ENCODE measurements at regions not wholly inside any gene's neighbourhood (a gene's known extent, or its start where the extent isn't known, plus 50 kb on each side); places are given as distances from the start of the nearest gene placed in this dataset.
A peak's percentile ranks its signal among the peaks of the same experiment; 100 is the strongest.

GRCh38 chr6:76788155-76788554 lies 675.1 kb downstream of the HTR1B start:
- FAIRE-seq = no peak
- intact Hi-C loops (cut with micrococcal nuclease; ENCODE audit: unreplicated experiment) = no loop called here
- H4K20me1 ChIP-seq (ENCODE audit: insufficient read depth, low read length) = no peaks in the 10 kb centered on the region

More at GRCh38 chr6:76788155-76788554, 675.1 kb downstream of the HTR1B start:
- peaks cover 12% of the 10 kb centered on the region; the same call in 1 of the 2 replicates for H3K9me3 ChIP-seq (ENCODE audit: low read length)
- no peaks in the 10 kb centered on the region for H3K27me3 ChIP-seq (ENCODE audit: control insufficient read depth in 1 of 2, insufficient read depth in 2 of 2, low read length in 2 of 2)
- no TSS peak for BruUV-seq (replicated peaks)
- ChIA-PET POLR2A (no interaction called here), CTCF (ENCODE audit: low intra/inter-chr PET ratio, low total read pairs) (no interaction called here)
- H3K27ac ChIP-seq (ENCODE audit: extremely low read length, insufficient read depth, low read length) = no peak overlapping the region
- no peak for TF ChIP-seq SPEN (CRISPR knock-in tag; IDR thresholded peaks at IDR 0.05; ENCODE audit: low read depth)
- no peak for TF ChIP-seq ZFP36L2 (CRISPR knock-in tag; IDR thresholded peaks at IDR 0.05)
- TF ChIP-seq NR1H2 (CRISPR knock-in tag; IDR thresholded peaks at IDR 0.05; ENCODE audit: borderline replicate concordance, low read depth) = no peak
- TF ChIP-seq PHF8 (CRISPR knock-in tag; IDR thresholded peaks at IDR 0.05) = no peak
- TF ChIP-seq GZF1 (CRISPR knock-in tag; IDR thresholded peaks at IDR 0.05) = no peak
- no peak for TF ChIP-seq HNF4G (IDR thresholded peaks at IDR 0.05; ENCODE audit: borderline replicate concordance, low read depth, low read length)
- no peak for TF ChIP-seq HNF4G (CRISPR knock-in tag; IDR thresholded peaks at IDR 0.05; ENCODE audit: borderline replicate concordance, low read depth)
- no peak for TF ChIP-seq ZSCAN21 (CRISPR knock-in tag; IDR thresholded peaks at IDR 0.05; ENCODE audit: borderline replicate concordance)
- TF ChIP-seq RELA (CRISPR knock-in tag; IDR thresholded peaks at IDR 0.05) = no peak
- no peak for TF ChIP-seq ZSCAN25 (CRISPR knock-in tag; IDR thresholded peaks at IDR 0.05)
- TF ChIP-seq MAFK (conservative IDR thresholded peaks at IDR 0.05 in 1 of 2, IDR thresholded peaks at IDR 0.05 in 1 of 2; ENCODE audit: low read length in 2 of 2) = peak; percentile 81 to 87
- peak; percentile 80 for TF ChIP-seq MAFF (IDR thresholded peaks at IDR 0.05; ENCODE audit: low read depth, low read length)
- no peak for TF ChIP-seq NFIB (CRISPR knock-in tag; IDR thresholded peaks at IDR 0.05; ENCODE audit: borderline replicate concordance)
- TF ChIP-seq FOXP4 (CRISPR knock-in tag; IDR thresholded peaks at IDR 0.05) = no peak
- TF ChIP-seq SMC3 (IDR thresholded peaks at IDR 0.05; ENCODE audit: low read length) = no peak
- no peak overlapping the region for H3K4me2 ChIP-seq (ENCODE audit: low read depth, low read length)
- no peaks in the 10 kb centered on the region for H3K79me2 ChIP-seq (ENCODE audit: insufficient read depth, low read length)
- no peaks in the 10 kb centered on the region for H3K36me3 ChIP-seq (replicated peaks in 1 of 2; ENCODE audit: control insufficient read depth in 1 of 2, insufficient read depth in 2 of 2, low read length in 2 of 2)
- no peak overlapping the region for H3K4me3 ChIP-seq (replicated peaks in 1 of 3; ENCODE audit: insufficient read depth in 1 of 3, low read depth in 2 of 3, low read length in 3 of 3)
- ATAC-seq (no peak), DNase-seq (ENCODE audit: low spot score) (no peak)
- H3K9ac ChIP-seq (ENCODE audit: insufficient read depth, low read depth, low read length) = no peak overlapping the region
- no peak overlapping the region for H2AFZ ChIP-seq (ENCODE audit: low read length)
- H3K4me1 ChIP-seq (ENCODE audit: insufficient read depth, low read length) = peaks cover 21% of the 10 kb centered on the region
- in situ Hi-C loops (cut with HindIII; ENCODE audit: extremely low pct_ligation_motif_present, low pct_unique_long_range_greater_than_20kb) = no loop called here

Data from HepG2 (cell line).